ENCODE measurements at regions not wholly inside any gene's neighbourhood (a gene's known extent, or its start where the extent isn't known, plus 50 kb on each side); places are given as distances from the start of the nearest gene placed in this dataset.
"Not testable (repeated sequence)": the region's sequence is repeated elsewhere in the genome, so short reads cannot be mapped to it uniquely, and the experiment has no call there.

GRCh38 chr4:124922748-124923147 is 210.2 kb upstream of the ANKRD50 start:
- TF ChIP-seq POLR2A (IDR thresholded peaks at IDR 0.05; ENCODE audit: low read length); GATA1 (IDR thresholded peaks at IDR 0.05; ENCODE audit: low read depth, low read length): not testable (repeated sequence)

Measured in erythroblast (primary cell).